ENCODE measurements at regions not wholly inside any gene's neighbourhood (a gene's known extent, or its start where the extent isn't known, plus 50 kb on each side); places are given as distances from the start of the nearest gene placed in this dataset.

GRCh38 chr13:39840201-39840600 is 184.7 kb downstream of the COG6 start:
- Mint-ChIP-seq H3K4me3 (no peak overlapping the region), H3K27ac (no peak overlapping the region), H3K9me3 (no peaks in the 10 kb centered on the region), H3K4me1 (no peaks in the 10 kb centered on the region), H3K36me3 (ENCODE audit: low read depth) (no peaks in the 10 kb centered on the region), H3K27me3 (ENCODE audit: low read depth) (no peaks in the 10 kb centered on the region)
- no peak for TF ChIP-seq CTCF (IDR thresholded peaks at IDR 0.05; ENCODE audit: unreplicated experiment in 3 of 3)

- Mint-ChIP-seq H3K4me3 (no peak overlapping the region), H3K9me3 (peaks cover 18% of the 10 kb centered on the region), H3K27ac (no peak overlapping the region), H3K27me3 (ENCODE audit: low read depth) (no peaks in the 10 kb centered on the region), H3K36me3 (ENCODE audit: low read depth) (no peaks in the 10 kb centered on the region), H3K4me1 (no peaks in the 10 kb centered on the region)
- no peak for TF ChIP-seq CTCF (IDR thresholded peaks at IDR 0.05; ENCODE audit: unreplicated experiment in 3 of 3)
Observed at GRCh38 chr13:39847336-39847735, 191.9 kb downstream of the COG6 start.

- Mint-ChIP-seq H3K36me3 (ENCODE audit: low read depth) (no peaks in the 10 kb centered on the region), H3K4me1 (no peaks in the 10 kb centered on the region), H3K9me3 (peaks cover 29% of the 10 kb centered on the region), H3K27ac (no peak overlapping the region), H3K27me3 (ENCODE audit: low read depth) (no peaks in the 10 kb centered on the region), H3K4me3 (no peak overlapping the region)
- no peak for TF ChIP-seq CTCF (IDR thresholded peaks at IDR 0.05; ENCODE audit: unreplicated experiment in 3 of 3)
Observed at GRCh38 chr13:39855236-39855635, 199.8 kb downstream of the COG6 start.

GRCh38 chr13:39856714-39857113 is 201.3 kb downstream of the COG6 start:
- Mint-ChIP-seq H3K4me3 (no peak overlapping the region), H3K9me3 (peaks cover 23% of the 10 kb centered on the region), H3K36me3 (ENCODE audit: low read depth) (no peaks in the 10 kb centered on the region), H3K27me3 (ENCODE audit: low read depth) (no peaks in the 10 kb centered on the region), H3K27ac (no peak overlapping the region), H3K4me1 (no peaks in the 10 kb centered on the region)
- no peak for TF ChIP-seq CTCF (IDR thresholded peaks at IDR 0.05; ENCODE audit: unreplicated experiment in 3 of 3)

- Mint-ChIP-seq H3K9me3 (peaks cover 11% of the 10 kb centered on the region), H3K27ac (no peak overlapping the region), H3K36me3 (ENCODE audit: low read depth) (no peaks in the 10 kb centered on the region), H3K4me1 (no peaks in the 10 kb centered on the region), H3K4me3 (no peak overlapping the region), H3K27me3 (ENCODE audit: low read depth) (no peaks in the 10 kb centered on the region)
- no peak for TF ChIP-seq CTCF (IDR thresholded peaks at IDR 0.05; ENCODE audit: unreplicated experiment in 3 of 3)
Observed at GRCh38 chr13:39858794-39859193, 203.3 kb downstream of the COG6 start.

GRCh38 chr13:39859898-39860297 is 204.4 kb downstream of the COG6 start:
- Mint-ChIP-seq H3K36me3 (ENCODE audit: low read depth) (no peaks in the 10 kb centered on the region), H3K4me3 (no peak overlapping the region), H3K9me3 (peaks cover 7% of the 10 kb centered on the region), H3K4me1 (no peaks in the 10 kb centered on the region), H3K27me3 (ENCODE audit: low read depth) (no peaks in the 10 kb centered on the region), H3K27ac (no peak overlapping the region)
- TF ChIP-seq CTCF (IDR thresholded peaks at IDR 0.05; ENCODE audit: unreplicated experiment in 3 of 3): no peak
